BE2C (cell line): ENCODE measurements at regions not wholly inside any gene's neighbourhood (a gene's known extent, or its start where the extent isn't known, plus 50 kb on each side); places are given as distances from the start of the nearest gene placed in this dataset.

Source experiments
- DNase-seq: peaks from one replicate; pipeline ENCODE4 v3.0.0-alpha.2; 2020
- H3K27me3 ChIP-seq: fragments of 250-450 bp; sonication (Bioruptor Pico); 2 replicates; pipeline ENCODE4 v1.5.1; 2020; ENCODE audit warnings: mild to moderate bottlenecking
- H3K36me3 ChIP-seq: fragments of 250-450 bp; sonication (Bioruptor Pico); 2 replicates; pipeline ENCODE4 v1.5.1; 2020; ENCODE audit warnings: mild to moderate bottlenecking
- H3K4me1 ChIP-seq: fragments of 250-450 bp; sonication (Bioruptor Pico); 2 replicates; pipeline ENCODE4 v1.5.1; 2020
- H3K4me3 ChIP-seq: 2 replicates; pipeline ENCODE4 v1.5.1; 2011; ENCODE audit warnings: low read depth, low read length
- H3K9me3 ChIP-seq: fragments of 250-450 bp; sonication (Bioruptor Pico); 2 replicates; pipeline ENCODE4 v1.5.1; 2020
- CTCF ChIP-seq: IDR thresholded peaks from 2 replicates; pipeline ENCODE4 v1.5.1; 2012; ENCODE audit warnings: mild to moderate bottlenecking, low read depth, low read length

- Histone ChIP-seq H3K36me3 (no peaks in the 10 kb centered on the region), H3K4me3 (no peak overlapping the region), H3K9me3 (no peaks in the 10 kb centered on the region), H3K4me1 (no peaks in the 10 kb centered on the region), H3K27me3 (no peaks in the 10 kb centered on the region; the same call in 1 of the 2 replicates)
- TF ChIP-seq CTCF: no peak
- no peak for DNase-seq
Observed at GRCh38 chr6:150537491-150537890, 62.2 kb upstream of the PLEKHG1 start.

GRCh38 chr6:150537893-150538292 is 61.8 kb upstream of the PLEKHG1 start:
- no peak for DNase-seq
- TF ChIP-seq CTCF: no peak
- no peak overlapping the region for H3K4me3 ChIP-seq

GRCh38 chr6:150539111-150539510 is 60.6 kb upstream of the PLEKHG1 start:
- no peak overlapping the region for H3K4me3 ChIP-seq
- H3K4me1 ChIP-seq: no peaks in the 10 kb centered on the region
- no peaks in the 10 kb centered on the region for H3K9me3 ChIP-seq
- no peak for DNase-seq
- no peaks in the 10 kb centered on the region; the same call in 1 of the 2 replicates for H3K27me3 ChIP-seq
- no peaks in the 10 kb centered on the region for H3K36me3 ChIP-seq
- no peak for TF ChIP-seq CTCF

More at GRCh38 chr6:150537893-150538292, 61.8 kb upstream of the PLEKHG1 start:
- Histone ChIP-seq H3K36me3 (no peaks in the 10 kb centered on the region), H3K9me3 (no peaks in the 10 kb centered on the region), H3K27me3 (no peaks in the 10 kb centered on the region; the same call in 1 of the 2 replicates), H3K4me1 (no peaks in the 10 kb centered on the region)

GRCh38 chr6:150539568-150539967 is 60.1 kb upstream of the PLEKHG1 start:
- no peaks in the 10 kb centered on the region for H3K9me3 ChIP-seq
- H3K27me3 ChIP-seq: no peaks in the 10 kb centered on the region; the same call in 1 of the 2 replicates
- TF ChIP-seq CTCF: no peak
- no peak overlapping the region for H3K4me3 ChIP-seq
- no peaks in the 10 kb centered on the region for H3K36me3 ChIP-seq
- no peak for DNase-seq
- no peaks in the 10 kb centered on the region for H3K4me1 ChIP-seq

GRCh38 chr6:150541576-150541975 is 58.1 kb upstream of the PLEKHG1 start:
- DNase-seq: no peak
- Histone ChIP-seq H3K9me3 (no peaks in the 10 kb centered on the region), H3K27me3 (no peaks in the 10 kb centered on the region; the same call in 1 of the 2 replicates), H3K4me1 (no peaks in the 10 kb centered on the region), H3K36me3 (no peaks in the 10 kb centered on the region), H3K4me3 (no peak overlapping the region)
- TF ChIP-seq CTCF: no peak

GRCh38 chr6:150543178-150543577 is 56.5 kb upstream of the PLEKHG1 start:
- no peak for TF ChIP-seq CTCF
- H3K4me3 ChIP-seq: no peak overlapping the region
- DNase-seq: no peak
- no peaks in the 10 kb centered on the region for H3K9me3 ChIP-seq
- H3K36me3 ChIP-seq: no peaks in the 10 kb centered on the region
- no peaks in the 10 kb centered on the region; the same call in 1 of the 2 replicates for H3K27me3 ChIP-seq
- H3K4me1 ChIP-seq: no peaks in the 10 kb centered on the region
